Mammary epithelial cell (primary cell): ENCODE measurements at regions not wholly inside any gene's neighbourhood (a gene's known extent, or its start where the extent isn't known, plus 50 kb on each side); places are given as distances from the start of the nearest gene placed in this dataset.
"Not testable (repeated sequence)": the region's sequence is repeated elsewhere in the genome, so short reads cannot be mapped to it uniquely, and the experiment has no call there.

Experiments used
- EZH2 ChIP-seq: IDR thresholded peaks from 2 replicates; pipeline ENCODE4 v1.6.1; 2012; ENCODE audit warnings: low read length, inconsistent platforms, borderline replicate concordance
- TF ChIP-seq, protein P1 (sequence below), 2 donors: IDR thresholded peaks in 1 of 2; conservative IDR thresholded peaks in 1 of 2; 2 replicates each; pipeline ENCODE4 v1.5.1; 2011 to 2012; ENCODE audit warnings: inconsistent platforms in 2 of 2, low read length in 2 of 2, mild to moderate bottlenecking in 2 of 2, control low read depth in 1 of 2, low read depth in 1 of 2; ENCODE audit not compliant: insufficient read depth in 1 of 2; ENCODE audit errors: extremely low read depth in 1 of 2

DNA sequence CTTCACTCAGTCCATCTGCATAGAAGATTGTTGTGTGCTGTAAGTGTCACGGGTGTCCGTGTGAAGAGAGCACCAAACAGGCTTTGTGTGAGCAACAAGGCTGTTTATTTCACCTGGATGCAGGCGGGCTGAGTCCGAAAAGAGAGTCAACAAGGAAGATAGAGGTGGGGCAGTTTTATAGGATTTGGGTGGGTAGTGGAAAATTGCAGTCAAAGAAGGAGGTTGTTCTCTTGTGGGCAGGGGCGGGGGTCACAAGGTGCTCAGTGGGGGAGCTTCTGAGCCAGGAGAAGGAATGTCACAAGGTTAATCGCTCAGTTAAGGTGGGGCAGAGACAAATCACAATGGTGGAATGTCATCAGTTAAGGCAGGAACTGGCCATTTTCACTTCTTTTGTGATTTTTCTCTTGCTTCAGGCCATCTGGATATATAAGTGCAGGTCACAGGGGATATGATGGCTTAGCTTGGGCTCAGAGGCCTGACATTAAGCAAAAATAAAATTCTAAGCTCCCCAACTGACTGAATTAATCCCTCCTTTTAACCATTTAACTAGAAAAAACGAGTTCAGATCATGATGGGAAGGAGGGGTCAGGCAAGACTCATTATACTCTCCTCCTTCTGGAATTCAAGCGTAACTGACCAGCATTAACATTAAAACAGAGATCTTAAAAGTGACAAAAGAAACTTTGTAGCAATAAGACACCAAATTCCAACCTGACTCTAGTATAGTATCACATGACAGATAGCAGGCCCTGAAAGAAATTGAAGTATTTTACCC lies 200.5 kb upstream of the DIPK2B start:
- TF ChIP-seq, protein P1, sequence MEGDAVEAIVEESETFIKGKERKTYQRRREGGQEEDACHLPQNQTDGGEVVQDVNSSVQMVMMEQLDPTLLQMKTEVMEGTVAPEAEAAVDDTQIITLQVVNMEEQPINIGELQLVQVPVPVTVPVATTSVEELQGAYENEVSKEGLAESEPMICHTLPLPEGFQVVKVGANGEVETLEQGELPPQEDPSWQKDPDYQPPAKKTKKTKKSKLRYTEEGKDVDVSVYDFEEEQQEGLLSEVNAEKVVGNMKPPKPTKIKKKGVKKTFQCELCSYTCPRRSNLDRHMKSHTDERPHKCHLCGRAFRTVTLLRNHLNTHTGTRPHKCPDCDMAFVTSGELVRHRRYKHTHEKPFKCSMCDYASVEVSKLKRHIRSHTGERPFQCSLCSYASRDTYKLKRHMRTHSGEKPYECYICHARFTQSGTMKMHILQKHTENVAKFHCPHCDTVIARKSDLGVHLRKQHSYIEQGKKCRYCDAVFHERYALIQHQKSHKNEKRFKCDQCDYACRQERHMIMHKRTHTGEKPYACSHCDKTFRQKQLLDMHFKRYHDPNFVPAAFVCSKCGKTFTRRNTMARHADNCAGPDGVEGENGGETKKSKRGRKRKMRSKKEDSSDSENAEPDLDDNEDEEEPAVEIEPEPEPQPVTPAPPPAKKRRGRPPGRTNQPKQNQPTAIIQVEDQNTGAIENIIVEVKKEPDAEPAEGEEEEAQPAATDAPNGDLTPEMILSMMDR (conservative IDR thresholded peaks at IDR 0.05 in 1 of 2, IDR thresholded peaks at IDR 0.05 in 1 of 2; ENCODE audit: extremely low read depth in 1 of 2, insufficient read depth in 1 of 2, low read depth in 1 of 2, low read length in 2 of 2), result not testable (repeated sequence)
- TF ChIP-seq EZH2, result not testable (repeated sequence)
